IMR-90 (cell line): ENCODE measurements at regions not wholly inside any gene's neighbourhood (a gene's known extent, or its start where the extent isn't known, plus 50 kb on each side); places are given as distances from the start of the nearest gene placed in this dataset.

Source experiments
- ATAC-seq: fragments of 200-7000 bp; cut with Tn5 transposase; 2 replicates; pipeline ENCODE4 v1.9.1; 2020; ENCODE audit warnings: low read depth, mild to moderate bottlenecking, moderate library complexity
- BruUV-seq: library from RNA; stranded (reverse); fragments of 400-500 nt; replicated peaks from 2 replicates; lab custom pipeline; 2021; lab: Mats Ljungman, UMichigan
- CTCF ChIA-PET: fragments of 300-600 bp; formaldehyde crosslinking; extraction: SDS; loops from one replicate; lab custom pipeline; 2021; ENCODE audit warnings: antibody characterized with exemption; lab: Yijun Ruan, JAX
- POLR2A ChIA-PET: fragments of 300-600 bp; sonication (Branson Sonifier 250); formaldehyde crosslinking; loops from one replicate; lab custom pipeline; 2022; ENCODE audit warnings: antibody characterized with exemption; ENCODE audit not compliant: unreplicated experiment; lab: Charles Lee
- DNase-seq: peaks from one replicate; pipeline ENCODE4 v3.0.0; 2013
- H2AFZ ChIP-seq: replicated peaks from 2 replicates; pipeline ENCODE3; 2013; ENCODE audit warnings: low read length, mild to moderate bottlenecking; ENCODE audit not compliant: poor library complexity
- H2AK5ac ChIP-seq: 2 replicates; pipeline ENCODE4 v1.6.1; 2013; ENCODE audit warnings: low read depth, low read length, inconsistent platforms
- H2AK9ac ChIP-seq: replicated peaks from 2 replicates; pipeline ENCODE3; 2013; ENCODE audit warnings: mild to moderate bottlenecking, low read depth, low read length, moderate library complexity; ENCODE audit not compliant: poor library complexity
- H2BK120ac ChIP-seq: 2 replicates; pipeline ENCODE4 v1.6.1; 2013; ENCODE audit warnings: low read depth, low read length, inconsistent platforms
- H2BK15ac ChIP-seq: 3 replicates; pipeline ENCODE4 v1.6.1; 2013; ENCODE audit warnings: low read depth, low read length, inconsistent platforms
- H2BK20ac ChIP-seq: 2 replicates; pipeline ENCODE4 v1.6.1; 2013; ENCODE audit warnings: low read depth, mild to moderate bottlenecking, inconsistent platforms, low read length, moderate library complexity
- H2BK5ac ChIP-seq: 2 replicates; pipeline ENCODE4 v1.6.1; 2013; ENCODE audit warnings: mild to moderate bottlenecking, low read depth, low read length, inconsistent platforms; ENCODE audit not compliant: poor library complexity, severe bottlenecking
- H3K14ac ChIP-seq: replicated peaks from 2 replicates; pipeline ENCODE4 v1.6.1; 2013; ENCODE audit warnings: low read depth, low read length, inconsistent platforms
- H3K18ac ChIP-seq: 2 replicates; pipeline ENCODE4 v1.6.1; 2013; ENCODE audit warnings: low read depth, low read length, control low read depth
- H3K23ac ChIP-seq: 2 replicates; pipeline ENCODE4 v1.6.1; 2013; ENCODE audit warnings: low read depth, low read length, inconsistent platforms
- H3K27ac ChIP-seq: 2 replicates; pipeline ENCODE4 v1.5.1; 2013; ENCODE audit warnings: mild to moderate bottlenecking, control low read depth, low read length; ENCODE audit not compliant: insufficient read depth
- H3K27me3 ChIP-seq: 2 replicates; pipeline ENCODE4 v1.6.1; 2013; ENCODE audit warnings: low read length; ENCODE audit not compliant: control insufficient read depth, insufficient read depth
- H3K36me3 ChIP-seq: 2 replicates; pipeline ENCODE4 v1.6.1; 2013; ENCODE audit warnings: low read length, mixed read lengths; ENCODE audit not compliant: control insufficient read depth, insufficient read depth
- H3K4ac ChIP-seq: 2 replicates; pipeline ENCODE4 v1.6.1; 2013; ENCODE audit warnings: low read depth, low read length, inconsistent platforms
- H3K4me1 ChIP-seq: 2 replicates; pipeline ENCODE4 v1.6.1; 2013; ENCODE audit warnings: low read length, mixed read lengths; ENCODE audit not compliant: control insufficient read depth, insufficient read depth
- H3K4me2 ChIP-seq: 2 replicates; pipeline ENCODE4 v1.6.1; 2013; ENCODE audit warnings: low read depth, mild to moderate bottlenecking, control low read depth, low read length, moderate library complexity
- H3K4me3 ChIP-seq: 2 replicates; pipeline ENCODE4 v1.5.1; 2013; ENCODE audit warnings: low read depth, mild to moderate bottlenecking, control low read depth, low read length, moderate library complexity; ENCODE audit not compliant: insufficient read depth
- H3K56ac ChIP-seq: 2 replicates; pipeline ENCODE4 v1.6.1; 2013; ENCODE audit warnings: low read length, inconsistent platforms; ENCODE audit not compliant: insufficient read depth; ENCODE audit errors: extremely low read depth
- H3K79me1 ChIP-seq, 2 experiments: 2 replicates each; pipeline ENCODE4 v1.6.1; 2013; ENCODE audit warnings: low read length in 2 of 2, inconsistent platforms in 1 of 2, low read depth in 1 of 2
- H3K9ac ChIP-seq: 2 replicates; pipeline ENCODE4 v1.6.1; 2013; ENCODE audit warnings: low read depth, low read length, control low read depth
- H3K9me1 ChIP-seq: 2 replicates; pipeline ENCODE4 v1.6.1; 2013; ENCODE audit warnings: low read length, inconsistent platforms; ENCODE audit not compliant: insufficient read depth
- H3K9me3 ChIP-seq: 2 replicates; pipeline ENCODE4 v1.6.1; 2013; ENCODE audit warnings: low read length; ENCODE audit not compliant: control insufficient read depth, insufficient read depth
- H4K20me1 ChIP-seq: 2 replicates; pipeline ENCODE4 v1.6.1; 2013; ENCODE audit warnings: low read length, inconsistent platforms; ENCODE audit not compliant: insufficient read depth
- H4K5ac ChIP-seq: 2 replicates; pipeline ENCODE4 v1.6.1; 2013; ENCODE audit warnings: mild to moderate bottlenecking, low read depth, low read length, control low read depth
- H4K8ac ChIP-seq, 2 experiments: 2 replicates each; pipeline ENCODE4 v1.6.1; 2013; ENCODE audit warnings: low read depth in 2 of 2, low read length in 2 of 2, control low read depth in 1 of 2, inconsistent platforms in 1 of 2
- H4K91ac ChIP-seq: 2 replicates; pipeline ENCODE4 v1.6.1; 2013; ENCODE audit warnings: low read depth, low read length, inconsistent platforms; ENCODE audit not compliant: insufficient read depth
- MAZ ChIP-seq: IDR thresholded peaks from 2 replicates; pipeline ENCODE4 v1.6.1; 2012; ENCODE audit warnings: low read depth, mild to moderate bottlenecking, low read length, improper control_type of control experiment, moderate library complexity, borderline replicate concordance
- RCOR1 ChIP-seq: IDR thresholded peaks from 2 replicates; pipeline ENCODE4 v1.6.1; 2012; ENCODE audit warnings: mild to moderate bottlenecking, low read length, improper control_type of control experiment; ENCODE audit not compliant: insufficient replicate concordance
- WGBS, 2 experiments: methylation state at CpG; one replicate each; pipeline versions ENCODE4 v1.1.5 to v1.1.7; 2013; ENCODE audit warnings: missing lambda C conversion rate in 2 of 2; ENCODE audit not compliant: insufficient read length in 1 of 2; ENCODE audit errors: extremely low coverage in 2 of 2; 5-methylcytosine and 5-hydroxymethylcytosine counted together
- dilution Hi-C: fragments of 300-500 bp; cut with HindIII; formaldehyde crosslinking; loops from one replicate; pipeline ENCODE4 v1.14.3; 2018; ENCODE audit warnings: low sequenced_read_pairs; ENCODE audit not compliant: unreplicated experiment
- in situ Hi-C: fragments of 300-500 bp; cut with MboI; formaldehyde crosslinking; loops from 3 replicates; pipeline ENCODE4 v1.14.3; 2019; ENCODE audit warnings: low sequenced_read_pairs, inconsistent platforms, mixed read lengths
- intact Hi-C: fragments of 100-400 bp; cut with micrococcal nuclease; formaldehyde crosslinking; loops from 2 replicates; pipeline ENCODE4 v1.10.0; 2022
- TF ChIP-seq, protein P1 (sequence below): fragments of 150-350 bp; IDR thresholded peaks from 2 replicates; pipeline ENCODE4 v1.6.1; 2017; ENCODE audit warnings: mild to moderate bottlenecking, antibody characterized with exemption, low read length, low read depth

DNA sequence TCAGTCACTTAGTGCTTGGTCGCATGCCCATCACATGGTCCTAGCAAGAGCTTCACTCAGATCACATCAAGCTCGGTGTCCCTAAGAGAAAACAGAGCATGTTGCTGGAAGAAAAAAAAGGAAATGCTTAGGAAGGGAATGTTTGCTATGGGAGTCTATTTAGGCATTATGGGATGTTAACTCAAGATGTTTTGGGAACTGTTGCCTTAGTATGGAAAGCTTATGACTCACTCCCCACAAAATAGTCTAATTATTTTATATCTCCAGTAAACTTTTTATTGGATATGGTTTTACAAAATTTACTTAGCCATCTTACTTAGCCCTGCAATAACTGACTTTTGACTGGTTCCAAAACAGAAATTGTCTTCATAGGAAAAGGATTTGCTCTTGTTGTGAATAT, 439.5 kb upstream of the ZEB2 start:
- Histone ChIP-seq H3K36me3 (no peaks in the 10 kb centered on the region), H2BK15ac (no peak overlapping the region), H3K4ac (no peak overlapping the region), H3K9ac (no peak overlapping the region), H3K9me1 (no peaks in the 10 kb centered on the region), H2AFZ (no peak overlapping the region), H3K18ac (no peak overlapping the region), H3K4me3 (no peak overlapping the region), H3K14ac (no peak overlapping the region), H3K79me1 (no peaks in the 10 kb centered on the region), H2AK9ac (no peak overlapping the region), H4K5ac (no peak overlapping the region), H3K27ac (no peak overlapping the region), H4K20me1 (no peaks in the 10 kb centered on the region), H3K4me1 (no peaks in the 10 kb centered on the region), H2AK5ac (no peak overlapping the region), H4K8ac (no peak overlapping the region), H3K23ac (no peak overlapping the region), H3K56ac (no peak overlapping the region), H2BK5ac (no peak overlapping the region), H2BK20ac (no peak overlapping the region), H3K9me3 (no peaks in the 10 kb centered on the region; the same call in 1 of the 2 replicates), H2BK120ac (no peak overlapping the region), H4K91ac (no peak overlapping the region), H3K27me3 (no peaks in the 10 kb centered on the region), H3K4me2 (no peak overlapping the region)
- no TSS peak for BruUV-seq
- in situ Hi-C loops: no loop called here
- ATAC-seq (no peak), DNase-seq (peak; percentile 17)
- ChIA-PET POLR2A (no interaction called here), CTCF (no interaction called here)
- 100% methylated on average over 1 of the region's 2 CpGs; no CpG with 5 or more reads in 1 of the 2 experiments for WGBS, 2 experiments
- TF ChIP-seq, protein P1, sequence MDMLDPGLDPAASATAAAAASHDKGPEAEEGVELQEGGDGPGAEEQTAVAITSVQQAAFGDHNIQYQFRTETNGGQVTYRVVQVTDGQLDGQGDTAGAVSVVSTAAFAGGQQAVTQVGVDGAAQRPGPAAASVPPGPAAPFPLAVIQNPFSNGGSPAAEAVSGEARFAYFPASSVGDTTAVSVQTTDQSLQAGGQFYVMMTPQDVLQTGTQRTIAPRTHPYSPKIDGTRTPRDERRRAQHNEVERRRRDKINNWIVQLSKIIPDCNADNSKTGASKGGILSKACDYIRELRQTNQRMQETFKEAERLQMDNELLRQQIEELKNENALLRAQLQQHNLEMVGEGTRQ: no peak
- TF ChIP-seq MAZ: no peak
- TF ChIP-seq RCOR1: no peak
- dilution Hi-C loops: no loop called here
- intact Hi-C loops: no loop called here
